B cell (primary cell): ENCODE measurements at regions not wholly inside any gene's neighbourhood (a gene's known extent, or its start where the extent isn't known, plus 50 kb on each side); places are given as distances from the start of the nearest gene placed in this dataset.

Experiments used
- ATAC-seq: fragments of 200-7000 bp; cut with Tn5 transposase; one replicate; pipeline ENCODE4 v1.10.0; 2021; ENCODE audit warnings: low read depth, mild to moderate bottlenecking, moderate number of reproducible peaks, moderate library complexity
- CTCF ChIA-PET: fragments of 350-600 bp; sonication (Branson Sonifier 250); formaldehyde crosslinking; loops from one replicate; lab custom pipeline; 2021; ENCODE audit warnings: antibody characterized with exemption, inconsistent platforms; lab: Charles Lee
- POLR2A ChIA-PET: fragments of 350-600 bp; sonication (Branson Sonifier 250); formaldehyde crosslinking; loops from one replicate; lab custom pipeline; 2021; ENCODE audit warnings: antibody characterized with exemption; lab: Charles Lee
- DNase-seq: peaks from one replicate; pipeline ENCODE4 v3.0.0; 2013
- H2AFZ ChIP-seq: 2 replicates; pipeline ENCODE4 v1.6.1; 2012; ENCODE audit warnings: mild to moderate bottlenecking, low read depth, low read length; ENCODE audit not compliant: insufficient read depth, poor library complexity, severe bottlenecking
- H3K27ac ChIP-seq, 2 donors: 1 replicate in 1 of 2; 2 replicates in 1 of 2; pipeline ENCODE4 v1.5.1; 2012 to 2013; ENCODE audit warnings: low read length in 2 of 2, mild to moderate bottlenecking in 2 of 2, moderate library complexity in 1 of 2
- H3K27me3 ChIP-seq, 4 experiments: fragments of 200-600 bp in 1 of 4; sonication (generic) in 1 of 4; replicated peaks in 1 of 4; 1 replicate in 2 of 4; 2 replicates in 2 of 4; pipeline versions ENCODE4 v1.6.1 to v1.7.0; 2013 to 2016; ENCODE audit warnings: low read length in 3 of 4, mild to moderate bottlenecking in 2 of 4, mixed read lengths in 1 of 4, moderate library complexity in 1 of 4; ENCODE audit not compliant: insufficient read depth in 4 of 4, control insufficient read depth in 3 of 4; ENCODE audit errors: control extremely low read depth in 1 of 4
- H3K36me3 ChIP-seq, 2 experiments: replicated peaks in 1 of 2; 1 replicate in 1 of 2; 2 replicates in 1 of 2; pipeline versions ENCODE4 v1.6.1 to v1.7.1; 2013; ENCODE audit warnings: low read length in 1 of 2; ENCODE audit not compliant: insufficient read depth in 2 of 2, control insufficient read depth in 1 of 2; ENCODE audit errors: control extremely low read depth in 1 of 2, extremely low read depth in 1 of 2
- H3K4me1 ChIP-seq, 2 donors: fragments of 200-600 bp in 1 of 2; sonication (generic) in 1 of 2; 1 replicate in 1 of 2; 2 replicates in 1 of 2; pipeline versions ENCODE4 v1.5.1 to v1.6.1; 2013 to 2017; ENCODE audit warnings: low read length in 2 of 2; ENCODE audit not compliant: control insufficient read depth in 2 of 2, insufficient read depth in 2 of 2
- H3K4me2 ChIP-seq: replicated peaks from 2 replicates; pipeline ENCODE3; 2012; ENCODE audit warnings: mild to moderate bottlenecking, low read depth, low read length; ENCODE audit not compliant: poor library complexity, severe bottlenecking
- H3K4me3 ChIP-seq, 5 experiments: fragments of 200-600 bp in 1 of 5; sonication (generic) in 1 of 5; 1 replicate in 3 of 5; 2 replicates in 2 of 5; pipeline versions ENCODE4 v1.5.1 to v1.7.0; 2011 to 2016; ENCODE audit warnings: low read length in 4 of 5, mild to moderate bottlenecking in 4 of 5, low read depth in 2 of 5, control low read depth in 1 of 5, moderate library complexity in 1 of 5; ENCODE audit not compliant: insufficient read depth in 1 of 5; ENCODE audit errors: control extremely low read depth in 1 of 5, extremely low read depth in 1 of 5
- H3K79me2 ChIP-seq: fragments of 200-600 bp; sonication (generic); one replicate; pipeline ENCODE4 v1.6.0; 2016; ENCODE audit warnings: low read length; ENCODE audit not compliant: control insufficient read depth, insufficient read depth
- H3K9ac ChIP-seq: fragments of 200-600 bp; sonication (generic); 2 replicates; pipeline ENCODE4 v1.6.1; 2017; ENCODE audit warnings: mild to moderate bottlenecking, low read length, moderate library complexity
- H3K9me3 ChIP-seq, 3 donors: one replicate each; pipeline versions ENCODE4 v1.6.1 to v1.7.1; 2013; ENCODE audit warnings: low read length in 2 of 3; ENCODE audit not compliant: control insufficient read depth in 2 of 3, insufficient read depth in 1 of 3; ENCODE audit errors: control extremely low read depth in 1 of 3
- H4K20me1 ChIP-seq: 2 replicates; pipeline ENCODE4 v1.6.0; 2012; ENCODE audit warnings: mild to moderate bottlenecking, low read length; ENCODE audit not compliant: insufficient read depth, control insufficient read depth, poor library complexity, severe bottlenecking
- H3K27ac Mint-ChIP-seq: one replicate; pipeline ENCODE4 v1.8.0; 2021; ENCODE audit warnings: mixed read lengths
- H3K27me3 Mint-ChIP-seq: one replicate; pipeline ENCODE4 v1.8.0; 2021; ENCODE audit warnings: mixed read lengths
- H3K4me1 Mint-ChIP-seq: one replicate; pipeline ENCODE4 v1.8.0; 2021; ENCODE audit warnings: mixed read lengths
- H3K4me3 Mint-ChIP-seq: one replicate; pipeline ENCODE4 v1.8.0; 2021; ENCODE audit warnings: mixed read lengths
- H3K9me3 Mint-ChIP-seq: one replicate; pipeline ENCODE4 v1.8.0; 2022; ENCODE audit warnings: mixed read lengths; ENCODE audit not compliant: insufficient read depth
- CTCF ChIP-seq: fragments of 200-600 bp; IDR thresholded peaks from one replicate; pipeline ENCODE4 v1.8.0; 2022; ENCODE audit warnings: antibody characterized with exemption, mild to moderate bottlenecking
- EZH2 ChIP-seq: IDR thresholded peaks from 2 replicates; pipeline ENCODE4 v1.6.1; 2012; ENCODE audit warnings: borderline replicate concordance, low read depth, mild to moderate bottlenecking, moderate library complexity, low read length; ENCODE audit not compliant: insufficient read depth, poor library complexity, severe bottlenecking
- WGBS: methylation state at CpG from one replicate; pipeline ENCODE4 v1.1.5; 2013; ENCODE audit warnings: missing lambda C conversion rate; ENCODE audit not compliant: insufficient coverage; 5-methylcytosine and 5-hydroxymethylcytosine counted together
- intact Hi-C: fragments of 100-400 bp; cut with micrococcal nuclease; formaldehyde crosslinking; loops from one replicate; pipeline ENCODE4 v1.10.0; 2022

GRCh38 chr10:60560451-60560850 lies 170.8 kb upstream of the ANK3 start:
- Histone ChIP-seq H3K36me3 (no peaks in the 10 kb centered on the region), H2AFZ (no peak overlapping the region), H3K9me3 (no peaks in the 10 kb centered on the region), H3K4me3 (no peak overlapping the region), H3K4me2 (no peak overlapping the region), H3K27me3 (no peaks in the 10 kb centered on the region), H3K4me1 (no peaks in the 10 kb centered on the region), H4K20me1 (no peaks in the 10 kb centered on the region), H3K79me2 (no peaks in the 10 kb centered on the region), H3K27ac (no peak overlapping the region), H3K9ac (no peak overlapping the region)
- ChIA-PET POLR2A (no interaction called here), CTCF (no interaction called here)
- WGBS, result no CpG with 5 or more reads among the region's 2 CpGs
- Mint-ChIP-seq H3K4me3 (no peak overlapping the region), H3K27me3 (no peaks in the 10 kb centered on the region), H3K27ac (no peak overlapping the region), H3K9me3 (no peaks in the 10 kb centered on the region), H3K4me1 (peaks cover 6% of the 10 kb centered on the region)
- intact Hi-C loops, result no loop called here
- ATAC-seq (no peak), DNase-seq (no peak)
- TF ChIP-seq CTCF, result no peak
- TF ChIP-seq EZH2, result no peak

GRCh38 chr10:60555700-60556099 lies 166.0 kb upstream of the ANK3 start:
- H3K4me3 ChIP-seq, result no peak overlapping the region
- H2AFZ ChIP-seq, result no peak overlapping the region
- Mint-ChIP-seq H3K27me3 (no peaks in the 10 kb centered on the region), H3K4me3 (no peak overlapping the region), H3K4me1 (peaks cover 2% of the 10 kb centered on the region), H3K27ac (no peak overlapping the region), H3K9me3 (peaks cover 4% of the 10 kb centered on the region)
- H3K27me3 ChIP-seq, result no peaks in the 10 kb centered on the region
- H3K79me2 ChIP-seq, result no peaks in the 10 kb centered on the region
- POLR2A ChIA-PET, result no interaction called here
- no peak overlapping the region for H3K27ac ChIP-seq
- no peaks in the 10 kb centered on the region for H3K36me3 ChIP-seq
- WGBS, result 40% methylated on average over 1 of the region's 5 CpGs
- ATAC-seq (no peak), DNase-seq (no peak)
- no peaks in the 10 kb centered on the region for H3K4me1 ChIP-seq
- CTCF ChIA-PET, result no interaction called here
- H4K20me1 ChIP-seq, result no peaks in the 10 kb centered on the region
- no peak overlapping the region for H3K9ac ChIP-seq
- intact Hi-C loops, result no loop called here
- TF ChIP-seq CTCF, result no peak
- no peak for TF ChIP-seq EZH2
- no peak overlapping the region for H3K4me2 ChIP-seq
- H3K9me3 ChIP-seq, result peaks cover 0 to 4% (median 0%) of the 10 kb centered on the region in 3 donors
